GM19324 (cell line): ENCODE measurements at regions not wholly inside any gene's neighbourhood (a gene's known extent, or its start where the extent isn't known, plus 50 kb on each side); places are given as distances from the start of the nearest gene placed in this dataset.

Experiments used
- ATAC-seq: cut with Tn5 transposase; IDR thresholded peaks from one replicate; pipeline ENCODE4 v1.9.1; 2021; ENCODE audit warnings: mild to moderate bottlenecking, moderate library complexity; ENCODE audit not compliant: unreplicated experiment, low FRiP score

DNA sequence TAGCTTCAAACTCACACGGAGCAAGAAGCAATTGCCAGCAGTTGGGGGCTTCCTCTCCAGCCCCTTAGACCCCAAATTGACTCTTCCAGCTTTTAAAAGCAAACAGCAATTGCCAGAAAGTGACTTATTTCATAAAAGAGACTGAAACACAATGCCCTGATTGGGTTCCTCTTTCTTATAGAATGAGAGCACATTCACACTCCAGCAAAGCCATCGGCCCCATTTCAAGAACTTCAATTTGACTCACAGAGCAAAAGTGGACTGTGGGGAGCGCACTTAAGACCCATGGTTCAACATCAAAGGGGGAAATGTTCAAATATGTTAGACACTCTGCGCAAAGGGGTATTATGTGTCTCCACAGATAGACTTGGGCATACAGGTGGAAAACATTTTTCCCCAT lies 484.7 kb downstream of the BCL11A start:
- ATAC-seq = no peak

DNA sequence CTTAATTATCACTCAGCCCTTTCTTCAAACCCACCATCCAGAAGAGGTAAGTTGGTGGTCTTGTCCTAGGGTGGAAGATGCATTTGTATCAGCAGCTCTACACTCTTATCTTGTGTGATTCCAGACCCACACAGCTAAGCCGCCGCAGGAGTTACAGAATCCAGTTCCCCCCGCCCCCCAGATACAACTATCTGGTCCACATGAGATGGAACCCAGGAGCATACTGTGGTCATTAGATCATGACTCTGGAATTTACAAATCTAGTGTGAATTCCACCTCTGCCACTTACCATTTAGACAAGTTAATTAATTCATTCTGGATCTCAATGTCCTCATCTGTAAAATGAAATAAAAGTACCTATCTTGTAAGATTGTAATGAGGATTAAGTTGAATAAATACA lies 486.4 kb downstream of the BCL11A start:
- ATAC-seq = no peak

GRCh38 chr2:60066096-60066839 lies 487.2 kb downstream of the BCL11A start:
- no peak for ATAC-seq

DNA sequence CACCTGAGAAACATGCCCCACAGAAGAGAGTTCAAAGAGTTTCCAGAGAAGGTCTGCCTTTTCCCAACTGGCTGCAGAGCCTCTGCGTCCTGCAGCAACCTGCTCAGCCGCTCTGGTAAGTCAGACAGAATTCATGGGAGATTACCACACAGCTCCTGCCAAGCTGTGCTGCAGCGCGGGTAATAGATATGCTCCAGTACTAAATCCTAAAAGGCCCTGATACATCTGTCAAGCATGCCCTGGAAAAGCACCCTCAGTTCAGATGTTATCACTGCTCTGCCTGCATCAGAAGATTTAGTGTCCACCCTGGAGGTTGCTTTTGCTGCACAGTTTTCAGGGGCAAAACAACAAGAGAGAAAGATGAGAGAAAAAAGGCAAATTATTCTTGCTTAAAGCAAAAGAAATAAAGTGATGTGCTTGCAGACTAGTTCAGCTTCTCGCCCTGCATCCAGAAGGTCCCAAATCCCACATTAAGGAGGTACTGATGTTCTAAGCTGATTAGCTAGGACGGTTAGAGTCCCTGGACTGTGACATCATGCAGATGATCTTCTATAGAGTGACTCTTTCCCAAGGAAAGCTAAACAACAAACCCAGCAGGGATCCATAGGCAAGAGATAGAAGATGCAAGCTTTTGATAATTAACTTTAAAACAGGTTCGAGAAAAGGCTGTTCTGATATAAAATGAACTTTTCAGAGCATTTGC lies 488.6 kb downstream of the BCL11A start:
- ATAC-seq = no peak

- peak; percentile 63 for ATAC-seq
Measured at GRCh38 chr2:60058781-60059180, 494.7 kb downstream of the BCL11A start.

DNA sequence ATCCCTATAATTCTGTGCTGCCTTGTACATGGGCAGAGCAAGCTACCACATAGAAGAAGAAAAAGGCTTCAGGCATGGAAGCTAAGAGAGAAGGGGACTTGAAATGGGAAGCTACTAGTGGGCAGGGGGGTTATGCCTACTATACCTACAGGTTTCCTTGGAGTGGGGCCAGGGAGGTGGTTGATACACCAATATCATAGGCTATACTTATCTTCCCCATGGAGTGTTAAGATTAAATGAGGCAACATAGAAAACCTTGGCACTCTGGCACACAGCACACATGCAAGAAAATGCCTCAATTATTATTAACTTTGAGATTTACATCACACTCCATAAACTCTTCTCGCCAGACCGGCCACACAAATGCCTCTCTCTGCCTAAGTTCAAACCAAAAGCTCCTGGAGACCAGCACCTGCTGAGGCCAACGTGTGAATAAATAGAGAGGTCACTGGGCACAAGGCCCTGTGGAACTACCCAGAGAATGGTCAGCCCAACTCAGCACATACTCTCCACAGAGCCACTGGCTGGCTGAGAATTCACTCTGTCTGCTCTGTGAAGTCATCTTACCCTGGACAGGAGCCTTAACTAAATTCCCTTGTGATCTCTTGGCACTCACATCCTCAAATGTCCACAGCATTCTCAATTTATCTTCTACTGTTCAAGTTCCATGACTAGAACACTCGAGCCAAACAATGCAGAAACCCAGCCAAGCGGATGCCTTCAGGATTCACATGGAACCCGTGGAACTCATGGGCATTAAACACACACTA lies 498.7 kb downstream of the BCL11A start:
- ATAC-seq = no peak

- no peak for ATAC-seq
Measured at GRCh38 chr2:60053791-60054190, 499.7 kb downstream of the BCL11A start.

DNA sequence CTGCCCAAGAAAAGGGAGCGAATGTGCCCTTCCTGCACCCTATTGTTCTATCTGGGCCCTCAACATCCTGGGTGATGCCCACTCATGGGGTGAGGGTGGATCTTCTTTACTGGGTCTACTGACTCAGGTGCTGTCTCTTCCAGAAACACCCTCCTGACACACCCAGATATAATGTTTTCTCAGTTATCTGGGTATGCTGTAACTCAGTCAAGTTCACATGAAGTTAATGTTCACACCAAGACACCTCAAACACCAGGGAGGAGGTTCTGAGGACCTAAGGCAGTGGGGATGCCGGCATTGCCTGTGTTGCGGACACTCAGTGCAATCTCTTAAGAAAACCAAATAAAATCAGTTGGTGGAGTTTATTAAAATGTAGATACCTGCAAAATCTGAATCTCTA lies 500.9 kb downstream of the BCL11A start:
- no peak for ATAC-seq

DNA sequence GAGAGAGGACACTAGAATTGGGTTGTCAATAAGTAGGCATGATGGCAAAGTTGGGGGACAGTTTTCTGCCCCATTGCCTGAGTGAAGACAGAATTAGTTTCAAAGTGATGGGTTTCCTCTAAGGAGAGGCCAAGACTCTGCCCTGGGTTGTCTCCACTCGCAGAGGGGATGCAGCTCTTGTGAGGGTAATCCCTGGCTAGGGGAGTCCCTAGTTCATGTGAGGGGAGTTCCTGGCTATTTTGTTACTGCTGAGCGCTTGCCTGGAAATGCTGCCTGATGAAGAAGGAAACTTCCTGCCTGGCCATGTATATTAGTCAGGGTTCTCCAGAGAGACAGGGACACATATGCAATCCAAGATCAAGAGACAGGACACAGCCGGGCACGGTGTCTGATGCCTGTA lies 501.5 kb downstream of the BCL11A start:
- no peak for ATAC-seq

DNA sequence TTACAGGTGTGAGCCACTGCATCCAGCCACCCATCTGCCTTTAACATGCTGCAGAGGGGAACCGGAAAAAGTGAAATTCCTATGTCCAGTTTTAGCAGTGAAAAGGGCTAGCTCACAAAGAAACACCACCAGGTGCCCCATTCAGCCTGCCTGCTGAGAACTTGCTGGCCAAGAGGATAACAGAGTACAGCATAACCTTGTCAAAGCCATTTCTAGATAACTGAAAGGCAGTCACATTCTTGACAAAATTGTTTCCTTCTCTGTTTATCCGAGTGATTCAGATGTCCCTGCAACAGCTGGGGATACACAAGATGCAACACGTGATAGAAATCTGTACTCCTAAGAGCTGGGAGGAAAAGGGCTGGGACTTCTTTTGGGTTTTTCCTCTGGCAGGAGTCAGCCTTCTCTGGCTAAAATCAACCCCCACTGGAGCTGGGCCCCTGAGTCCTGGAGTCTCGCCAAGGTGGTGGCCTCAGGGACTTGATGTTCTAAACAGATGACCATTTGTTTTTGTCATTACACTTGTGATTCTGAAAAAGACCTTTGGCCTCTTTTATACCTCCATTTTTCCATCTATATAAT lies 505.4 kb downstream of the BCL11A start:
- no peak for ATAC-seq

DNA sequence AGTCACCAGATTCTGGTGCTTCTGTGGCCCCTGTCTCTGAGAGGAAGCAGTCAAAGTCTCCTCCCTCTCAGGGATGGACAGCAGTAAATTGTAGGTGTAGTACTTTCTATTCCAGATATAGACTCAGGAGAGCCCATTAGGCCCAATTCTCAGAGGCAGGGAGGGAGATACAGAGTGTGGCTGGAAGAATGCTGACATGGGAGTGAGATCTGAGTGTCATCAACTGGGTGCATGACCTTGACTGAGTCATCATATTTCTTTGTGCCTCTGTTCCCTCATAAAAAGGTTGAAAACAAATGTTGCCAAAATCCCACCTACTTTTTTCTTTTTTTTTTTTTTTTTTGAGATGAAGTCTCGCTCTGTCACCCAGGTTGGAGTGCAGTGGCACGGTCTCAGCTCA lies 506.1 kb downstream of the BCL11A start:
- no peak for ATAC-seq

GRCh38 chr2:60046529-60046928 lies 506.9 kb downstream of the BCL11A start:
- no peak for ATAC-seq

DNA sequence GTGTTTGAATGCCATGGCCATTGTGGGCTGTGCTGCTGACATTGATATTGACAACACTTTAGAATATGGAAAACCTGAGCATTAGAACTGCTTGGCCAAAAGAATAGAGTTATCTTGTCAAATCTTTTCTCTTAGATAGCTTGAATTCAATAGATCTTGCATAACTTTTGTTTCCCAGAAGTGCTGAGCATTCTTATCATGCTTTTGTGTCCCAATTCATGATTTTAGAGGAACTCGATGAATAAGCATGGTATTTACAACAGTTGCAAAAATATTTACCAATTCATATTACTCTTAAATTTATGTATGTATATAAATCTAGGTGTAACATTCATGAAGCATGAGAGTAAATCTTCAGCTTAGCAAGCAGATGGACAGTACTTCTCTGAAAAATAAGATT lies 508.0 kb downstream of the BCL11A start:
- no peak for ATAC-seq

- ATAC-seq = no peak
Measured at GRCh38 chr2:60044484-60044883, 509.0 kb downstream of the BCL11A start.

- ATAC-seq = no peak
Measured at GRCh38 chr2:60042023-60042422, 511.4 kb downstream of the BCL11A start.

GRCh38 chr2:60033325-60033724 lies 520.1 kb downstream of the BCL11A start:
- ATAC-seq = no peak

DNA sequence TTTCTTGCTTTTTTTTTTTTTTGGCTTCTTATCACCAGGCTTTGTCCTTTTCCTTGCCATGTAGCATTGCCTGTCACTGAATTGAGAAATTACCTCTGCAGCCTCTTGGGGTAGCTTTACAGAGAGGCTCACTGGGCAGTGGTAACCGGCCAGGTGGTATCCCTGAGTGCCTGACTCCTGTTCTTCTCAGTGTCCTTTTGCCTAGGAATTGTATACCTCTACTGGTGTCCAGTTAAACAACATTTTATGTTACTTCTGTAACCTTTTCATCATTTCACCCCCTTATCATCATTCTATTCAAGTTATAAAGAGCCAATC lies 523.9 kb downstream of the BCL11A start:
- no peak for ATAC-seq

GRCh38 chr2:60028849-60029565 lies 524.4 kb downstream of the BCL11A start:
- no peak for ATAC-seq

DNA sequence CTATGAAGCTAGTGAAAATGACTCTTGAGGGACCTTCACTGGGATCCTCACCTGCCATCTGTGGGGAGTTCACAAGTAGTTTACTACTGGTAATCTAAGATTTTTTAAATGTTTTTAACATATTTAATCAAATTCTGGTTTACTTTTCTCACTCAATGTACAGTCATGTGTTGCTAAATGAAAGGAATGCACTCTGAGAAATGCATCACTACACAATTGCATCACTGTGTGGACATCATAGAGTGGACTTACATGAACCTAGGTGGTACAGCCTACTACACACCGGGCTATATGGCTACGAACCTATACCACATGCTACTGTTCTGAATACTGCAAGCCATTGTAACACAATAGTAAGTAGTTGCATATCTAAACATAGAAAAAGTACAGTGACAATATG lies 528.0 kb downstream of the BCL11A start:
- no peak for ATAC-seq

GRCh38 chr2:60023256-60023985 lies 530.0 kb downstream of the BCL11A start:
- ATAC-seq = no peak
